Mesendoderm (in vitro differentiated cells): ENCODE measurements at regions not wholly inside any gene's neighbourhood (a gene's known extent, or its start where the extent isn't known, plus 50 kb on each side); places are given as distances from the start of the nearest gene placed in this dataset.
"Not testable (repeated sequence)": the region's sequence is repeated elsewhere in the genome, so short reads cannot be mapped to it uniquely, and the experiment has no call there.

Source experiments
- DNase-seq: peaks from one replicate; pipeline ENCODE4 v3.0.0; 2013
- H2AK5ac ChIP-seq: 2 replicates; pipeline ENCODE4 v1.6.1; 2013; ENCODE audit warnings: low read length, inconsistent platforms
- H2BK120ac ChIP-seq: 2 replicates; pipeline ENCODE4 v1.6.1; 2013; ENCODE audit warnings: low read depth, mild to moderate bottlenecking, low read length, moderate library complexity, mixed read lengths
- H2BK15ac ChIP-seq: replicated peaks from 2 replicates; pipeline ENCODE4 v1.6.1; 2013; ENCODE audit warnings: low read depth, mild to moderate bottlenecking, moderate library complexity
- H2BK5ac ChIP-seq: 2 replicates; pipeline ENCODE4 v1.6.1; 2013; ENCODE audit warnings: low read length, inconsistent platforms
- H3K18ac ChIP-seq: 2 replicates; pipeline ENCODE4 v1.6.1; 2013; ENCODE audit warnings: mild to moderate bottlenecking, low read length, mixed read lengths
- H3K23ac ChIP-seq: one replicate; pipeline ENCODE4 v1.6.1; 2013; ENCODE audit warnings: low read length
- H3K27ac ChIP-seq: 2 replicates; pipeline ENCODE4 v1.5.1; 2013; ENCODE audit warnings: low read depth, mild to moderate bottlenecking, inconsistent platforms, low read length, moderate library complexity
- H3K27me3 ChIP-seq: 2 replicates; pipeline ENCODE4 v1.6.1; 2013; ENCODE audit warnings: low read length, control low read depth, mild to moderate bottlenecking, inconsistent platforms; ENCODE audit not compliant: insufficient read depth, poor library complexity
- H3K36me3 ChIP-seq: 2 replicates; pipeline ENCODE4 v1.6.1; 2013; ENCODE audit warnings: low read length, inconsistent platforms; ENCODE audit not compliant: control insufficient read depth, insufficient read depth
- H3K4ac ChIP-seq: one replicate; pipeline ENCODE4 v1.6.1; 2013; ENCODE audit warnings: low read depth, mild to moderate bottlenecking, low read length, moderate library complexity
- H3K4me1 ChIP-seq: 2 replicates; pipeline ENCODE4 v1.6.1; 2013; ENCODE audit warnings: low read depth, low read length, inconsistent platforms; ENCODE audit not compliant: control insufficient read depth
- H3K4me2 ChIP-seq: 2 replicates; pipeline ENCODE4 v1.6.1; 2013; ENCODE audit warnings: low read length
- H3K4me3 ChIP-seq: 2 replicates; pipeline ENCODE4 v1.5.1; 2013; ENCODE audit warnings: mild to moderate bottlenecking, low read length
- H3K56ac ChIP-seq: one replicate; pipeline ENCODE4 v1.6.1; 2013; ENCODE audit warnings: low read length
- H3K79me1 ChIP-seq: 2 replicates; pipeline ENCODE4 v1.6.1; 2013; ENCODE audit warnings: low read length, inconsistent platforms
- H3K79me2 ChIP-seq: 2 replicates; pipeline ENCODE4 v1.6.1; 2013; ENCODE audit warnings: mild to moderate bottlenecking, low read length; ENCODE audit not compliant: control insufficient read depth, insufficient read depth
- H3K9ac ChIP-seq: 2 replicates; pipeline ENCODE4 v1.6.1; 2013; ENCODE audit warnings: low read length, inconsistent platforms
- H4K5ac ChIP-seq: one replicate; pipeline ENCODE4 v1.6.1; 2013; ENCODE audit warnings: low read length
- H4K8ac ChIP-seq: one replicate; pipeline ENCODE4 v1.6.1; 2013; ENCODE audit warnings: low read depth, mild to moderate bottlenecking, control low read depth, low read length, moderate library complexity
- WGBS: extraction: QIAGEN DNeasy Blood & Tissue Kit; methylation state at CpG from one replicate; pipeline ENCODE4 v1.1.7; 2013; ENCODE audit warnings: low lambda C conversion rate, missing lambda C conversion rate; ENCODE audit not compliant: insufficient coverage; ENCODE audit errors: extremely low coverage; 5-methylcytosine and 5-hydroxymethylcytosine counted together

GRCh38 chr2:161500892-161501610 lies 85.0 kb downstream of the TBR1 start:
- H3K4me1 ChIP-seq, H3K4ac ChIP-seq, H3K4me3 ChIP-seq, H3K56ac ChIP-seq, H3K23ac ChIP-seq, H3K79me1 ChIP-seq, H3K27me3 ChIP-seq, DNase-seq, H3K9ac ChIP-seq, H2BK15ac ChIP-seq, H2BK5ac ChIP-seq, H4K5ac ChIP-seq, H4K8ac ChIP-seq, H3K4me2 ChIP-seq, H2BK120ac ChIP-seq, H3K18ac ChIP-seq, H3K36me3 ChIP-seq, H3K27ac ChIP-seq, H3K79me2 ChIP-seq, H2AK5ac ChIP-seq: not testable (repeated sequence)
- no CpG with 5 or more reads among the region's 15 CpGs for WGBS

- not testable (repeated sequence) for H4K8ac ChIP-seq, H3K23ac ChIP-seq, H3K56ac ChIP-seq, H3K27ac ChIP-seq, H3K4ac ChIP-seq, H3K79me2 ChIP-seq, H2BK120ac ChIP-seq, H3K18ac ChIP-seq, H3K4me1 ChIP-seq, H3K79me1 ChIP-seq, H3K4me3 ChIP-seq, H2AK5ac ChIP-seq, H3K36me3 ChIP-seq, H3K4me2 ChIP-seq, H2BK15ac ChIP-seq, H3K9ac ChIP-seq, H2BK5ac ChIP-seq, H3K27me3 ChIP-seq, H4K5ac ChIP-seq, DNase-seq
- no CpG with 5 or more reads among the region's 6 CpGs for WGBS
These were observed 86.2 kb downstream of the TBR1 start for GRCh38 chr2:161502279-161502678.

- H2AK5ac ChIP-seq, H3K4ac ChIP-seq, H3K18ac ChIP-seq, DNase-seq, H3K56ac ChIP-seq, H3K79me1 ChIP-seq, H2BK120ac ChIP-seq, H3K4me3 ChIP-seq, H2BK5ac ChIP-seq, H3K27me3 ChIP-seq, H3K4me1 ChIP-seq, H3K9ac ChIP-seq, H4K8ac ChIP-seq, H3K4me2 ChIP-seq, H2BK15ac ChIP-seq, H3K27ac ChIP-seq, H4K5ac ChIP-seq, H3K23ac ChIP-seq, H3K79me2 ChIP-seq, H3K36me3 ChIP-seq: not testable (repeated sequence)
- no CpG with 5 or more reads among the region's 9 CpGs for WGBS
These were observed 88.7 kb downstream of the TBR1 start for GRCh38 chr2:161504628-161505289.

GRCh38 chr2:161505466-161505865 lies 89.4 kb downstream of the TBR1 start:
- WGBS: no CpG with 5 or more reads among the region's 7 CpGs
- not testable (repeated sequence) for H2BK15ac ChIP-seq, H3K56ac ChIP-seq

GRCh38 chr2:161513295-161514032 lies 97.4 kb downstream of the TBR1 start:
- H2BK5ac ChIP-seq, H4K5ac ChIP-seq, H3K79me2 ChIP-seq, H2BK15ac ChIP-seq, H3K27ac ChIP-seq, H3K27me3 ChIP-seq, H3K4me1 ChIP-seq, H3K18ac ChIP-seq, H3K9ac ChIP-seq, H3K23ac ChIP-seq, H2AK5ac ChIP-seq, H3K56ac ChIP-seq, H3K4me3 ChIP-seq, H3K4ac ChIP-seq, H2BK120ac ChIP-seq, H3K36me3 ChIP-seq, H3K4me2 ChIP-seq, H4K8ac ChIP-seq, H3K79me1 ChIP-seq: not testable (repeated sequence)
- peak; percentile 16 for DNase-seq
- WGBS: no CpG with 5 or more reads among the region's 10 CpGs

More at GRCh38 chr2:161505466-161505865, 89.4 kb downstream of the TBR1 start:
- H2BK120ac ChIP-seq, H3K4ac ChIP-seq, H4K5ac ChIP-seq, DNase-seq, H3K4me1 ChIP-seq, H3K27me3 ChIP-seq, H2AK5ac ChIP-seq, H3K27ac ChIP-seq, H2BK5ac ChIP-seq, H3K18ac ChIP-seq, H3K4me2 ChIP-seq, H3K9ac ChIP-seq, H3K79me2 ChIP-seq, H3K4me3 ChIP-seq, H4K8ac ChIP-seq, H3K23ac ChIP-seq, H3K36me3 ChIP-seq, H3K79me1 ChIP-seq: not testable (repeated sequence)
